ENCODE measurements at regions not wholly inside any gene's neighbourhood (a gene's known extent, or its start where the extent isn't known, plus 50 kb on each side); places are given as distances from the start of the nearest gene placed in this dataset.
A peak's percentile ranks its signal among the peaks of the same experiment; 100 is the strongest.
"Not testable (repeated sequence)": the region's sequence is repeated elsewhere in the genome, so short reads cannot be mapped to it uniquely, and the experiment has no call there.

GRCh38 chr4:180336494-180337090 is 1906.6 kb upstream of the TENM3 start:
- H3K27me3 ChIP-seq, result no peaks in the 10 kb centered on the region
- 65 to 83% methylated on average over 1 of the region's 1 CpG for WGBS, 2 donors
- peak overlapping the region in 1 of 2 donors; percentile 36 for H3K27ac ChIP-seq
- no peak overlapping the region for H3K4me3 ChIP-seq
- no peaks in the 10 kb centered on the region for H3K36me3 ChIP-seq (ENCODE audit: low read depth, missing control alignments)
- TF ChIP-seq CTCF (IDR thresholded peaks at IDR 0.05) (no peak), POLR2A (IDR thresholded peaks at IDR 0.05) (no peak)
- intact Hi-C loops (cut with DNase I; ENCODE audit: low total_unique reads), result no loop called here
- no peak for DNase-seq
- no peaks in the 10 kb centered on the region for H3K4me1 ChIP-seq
- H3K9me3 ChIP-seq, result no peaks in the 10 kb centered on the region

GRCh38 chr4:180341926-180342325 is 1901.3 kb upstream of the TENM3 start:
- Histone ChIP-seq H3K27me3 (no peaks in the 10 kb centered on the region), H3K36me3 (ENCODE audit: low read depth, missing control alignments) (no peaks in the 10 kb centered on the region), H3K4me1 (no peaks in the 10 kb centered on the region), H3K27ac (no peak overlapping the region), H3K9me3 (no peaks in the 10 kb centered on the region), H3K4me3 (no peak overlapping the region)
- intact Hi-C loops (cut with DNase I; ENCODE audit: low total_unique reads), result no loop called here
- DNase-seq, result no peak
- WGBS, 2 donors, result 87 to 93% methylated on average over 5 of the region's 5 CpGs
- TF ChIP-seq POLR2A (IDR thresholded peaks at IDR 0.05), result no peak
- no peak for TF ChIP-seq CTCF (IDR thresholded peaks at IDR 0.05)

- Histone ChIP-seq H3K9me3 (no peaks in the 10 kb centered on the region), H3K4me3 (no peak overlapping the region), H3K36me3 (ENCODE audit: low read depth, missing control alignments) (no peaks in the 10 kb centered on the region), H3K4me1 (no peaks in the 10 kb centered on the region), H3K27ac (no peak overlapping the region), H3K27me3 (no peaks in the 10 kb centered on the region)
- no peak for TF ChIP-seq CTCF (IDR thresholded peaks at IDR 0.05)
- no peak for TF ChIP-seq POLR2A (IDR thresholded peaks at IDR 0.05)
- intact Hi-C loops (cut with DNase I; ENCODE audit: low total_unique reads), result no loop called here
- no peak for DNase-seq
- WGBS, 2 donors, result 84 to 94% methylated on average over 2 of the region's 2 CpGs
Measured at GRCh38 chr4:180350901-180351300, 1892.3 kb upstream of the TENM3 start.

- H3K4me1 ChIP-seq, result no peaks in the 10 kb centered on the region
- H3K36me3 ChIP-seq (ENCODE audit: low read depth, missing control alignments), result no peaks in the 10 kb centered on the region
- intact Hi-C loops (cut with DNase I; ENCODE audit: low total_unique reads), result no loop called here
- H3K9me3 ChIP-seq, result no peaks in the 10 kb centered on the region
- no peaks in the 10 kb centered on the region for H3K27me3 ChIP-seq
- H3K27ac ChIP-seq, result no peak overlapping the region
- DNase-seq, result no peak
- no peak for TF ChIP-seq CTCF (IDR thresholded peaks at IDR 0.05)
- TF ChIP-seq POLR2A (IDR thresholded peaks at IDR 0.05), result no peak
- H3K4me3 ChIP-seq, result no peak overlapping the region
Measured at GRCh38 chr4:180356766-180357165, 1886.4 kb upstream of the TENM3 start.

- DNase-seq; H3K27ac ChIP-seq; H3K4me3 ChIP-seq; H3K27me3 ChIP-seq; H3K9me3 ChIP-seq; H3K4me1 ChIP-seq; intact Hi-C loops (cut with DNase I; ENCODE audit: low total_unique reads); H3K36me3 ChIP-seq (ENCODE audit: low read depth, missing control alignments): not testable (repeated sequence)
- 87 to 88% methylated on average over 4 of the region's 4 CpGs for WGBS, 2 donors
Measured at GRCh38 chr4:180360113-180360512, 1883.1 kb upstream of the TENM3 start.
